HT1080 (cell line): ENCODE measurements at regions not wholly inside any gene's neighbourhood (a gene's known extent, or its start where the extent isn't known, plus 50 kb on each side); places are given as distances from the start of the nearest gene placed in this dataset.
A peak's percentile ranks its signal among the peaks of the same experiment; 100 is the strongest.
"Not testable (repeated sequence)": the region's sequence is repeated elsewhere in the genome, so short reads cannot be mapped to it uniquely, and the experiment has no call there.

ENCODE experiments used
- DNase-seq: peaks from one replicate; pipeline ENCODE4 v3.0.0-alpha.2; 2015; ENCODE audit warnings: low read depth

- no peak for DNase-seq
Observed at GRCh38 chr7:86202833-86203232, 440.9 kb upstream of the GRM3 start.

DNA sequence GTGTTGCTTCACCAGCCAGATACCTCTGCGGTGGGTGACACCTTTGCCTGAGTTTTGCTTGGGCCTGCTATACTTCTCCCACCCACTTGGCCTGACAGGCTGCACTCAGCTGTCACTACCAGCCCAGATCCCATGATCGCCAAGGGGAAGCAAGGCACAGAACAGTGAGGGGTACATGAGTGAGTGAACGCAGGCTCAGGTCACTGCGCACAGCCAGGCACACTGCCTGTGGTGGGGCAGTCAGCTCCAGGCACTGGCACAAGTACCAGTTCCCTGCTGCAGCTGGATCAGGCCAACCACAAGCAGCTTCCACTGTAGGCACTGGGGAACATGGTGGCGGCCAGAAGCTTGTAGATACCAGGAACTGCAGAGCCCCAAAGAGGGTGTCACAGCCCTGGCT is 441.9 kb upstream of the GRM3 start:
- DNase-seq = no peak

DNA sequence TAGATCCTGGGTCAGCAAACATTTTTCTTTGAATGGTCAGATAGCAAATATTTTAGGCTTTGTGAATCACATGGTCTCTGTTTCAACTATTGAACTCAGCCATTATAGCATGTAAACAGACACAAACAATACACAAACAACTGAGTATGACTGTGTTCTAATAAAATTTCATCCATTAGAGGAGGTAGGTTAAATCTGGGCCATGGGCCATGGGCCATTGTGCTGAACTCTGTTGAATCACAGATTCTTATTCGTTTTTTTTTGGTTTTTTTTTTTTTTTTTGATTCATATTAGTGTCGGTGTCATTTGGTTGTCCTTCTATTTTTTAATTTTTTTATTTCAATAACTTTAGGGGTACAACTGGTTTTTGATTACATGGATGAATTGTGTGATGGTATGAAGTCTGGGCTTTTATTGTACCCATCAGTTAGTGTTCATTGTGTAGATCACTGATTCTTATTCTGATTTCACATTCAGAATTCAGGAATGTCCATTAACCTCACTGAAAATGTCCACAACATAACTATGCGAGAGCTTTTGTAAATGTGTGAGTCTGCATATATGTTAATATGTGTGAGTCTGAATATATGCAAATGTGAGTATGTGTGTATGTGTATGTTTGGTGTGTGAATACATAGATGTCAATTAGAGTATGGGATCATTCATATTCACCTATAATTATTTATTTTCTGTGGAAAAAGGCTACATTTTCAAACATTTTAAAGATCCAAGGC is 443.7 kb upstream of the GRM3 start:
- DNase-seq = no peak

DNA sequence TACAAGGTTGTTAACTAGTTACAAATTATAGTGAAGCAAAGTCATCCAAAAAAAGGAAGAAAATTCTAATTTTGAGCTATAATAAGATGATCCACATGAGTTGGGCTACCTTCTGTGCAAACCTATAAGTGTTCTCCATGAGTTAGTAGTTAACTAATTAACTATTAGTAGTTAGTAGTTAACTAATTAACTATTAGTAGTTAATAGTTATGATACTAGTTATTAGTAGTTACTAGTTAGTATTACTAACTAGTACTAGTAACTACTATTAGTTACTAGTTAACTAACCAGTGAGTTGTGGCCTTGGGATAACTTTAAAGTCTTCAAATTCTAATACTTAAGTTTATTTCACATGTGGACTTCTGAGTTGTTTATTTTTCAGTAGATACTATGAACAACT is 453.4 kb upstream of the GRM3 start:
- no peak for DNase-seq

GRCh38 chr7:86181474-86181873 is 462.2 kb upstream of the GRM3 start:
- no peak for DNase-seq

GRCh38 chr7:86164827-86165226 is 478.9 kb upstream of the GRM3 start:
- no peak for DNase-seq

DNA sequence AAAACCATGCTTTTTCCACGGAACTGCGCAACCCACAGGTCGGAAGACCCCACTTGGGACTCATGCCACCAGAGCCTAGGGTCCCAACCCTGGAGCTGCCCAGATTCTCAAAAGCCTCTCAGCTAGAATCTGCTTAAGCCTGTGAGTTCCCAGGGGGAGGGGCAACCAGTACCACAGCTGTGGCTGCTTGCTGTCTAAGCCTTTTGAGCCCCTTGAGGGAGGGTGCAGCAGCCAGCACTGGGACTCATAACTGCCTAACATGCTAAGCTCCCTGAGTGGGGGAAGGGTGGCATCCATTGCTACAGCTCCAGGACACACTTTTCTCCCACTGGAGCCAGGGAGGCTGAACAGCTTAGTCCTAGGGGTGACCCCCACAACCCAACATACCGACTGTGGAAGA is 485.6 kb upstream of the GRM3 start:
- DNase-seq = no peak

DNA sequence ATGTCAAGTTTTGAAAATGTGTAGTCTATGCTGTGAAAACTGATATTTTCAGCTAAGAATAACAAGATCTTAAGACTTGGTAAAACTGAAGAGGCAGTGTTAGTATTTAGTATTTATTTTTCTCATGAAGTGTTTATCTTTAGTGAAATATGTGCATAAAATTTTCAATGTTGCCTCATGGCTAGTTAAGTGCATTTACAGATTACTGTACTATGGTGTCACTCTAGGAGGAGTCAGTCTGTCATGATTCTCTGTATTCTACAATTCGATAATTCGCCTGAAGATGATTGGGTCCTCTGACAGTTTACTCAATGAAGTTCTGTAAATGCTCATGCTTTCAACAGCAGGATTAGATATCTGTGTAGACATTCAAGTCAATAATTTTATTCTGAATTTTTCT is 488.1 kb upstream of the GRM3 start:
- DNase-seq = no peak

DNA sequence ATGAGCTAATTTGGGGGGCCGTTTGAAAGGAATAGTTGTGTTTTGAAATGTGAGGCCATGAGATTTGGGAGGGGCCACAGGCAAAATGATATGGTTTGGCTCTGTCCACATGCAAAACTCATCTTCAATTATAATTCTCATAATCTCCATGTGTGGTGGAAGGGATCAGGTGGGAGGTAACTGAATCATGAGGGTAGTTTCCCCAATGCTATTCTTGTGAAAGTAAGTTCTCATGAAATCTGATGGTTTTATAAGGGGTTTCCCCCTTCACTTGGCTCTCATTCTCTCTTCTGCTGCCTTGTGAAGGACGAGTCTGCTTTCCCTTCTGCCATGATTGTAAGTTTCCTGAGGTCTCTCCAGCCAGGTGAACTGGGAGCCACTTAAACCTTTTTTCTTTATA is 490.8 kb upstream of the GRM3 start:
- DNase-seq = no peak

DNA sequence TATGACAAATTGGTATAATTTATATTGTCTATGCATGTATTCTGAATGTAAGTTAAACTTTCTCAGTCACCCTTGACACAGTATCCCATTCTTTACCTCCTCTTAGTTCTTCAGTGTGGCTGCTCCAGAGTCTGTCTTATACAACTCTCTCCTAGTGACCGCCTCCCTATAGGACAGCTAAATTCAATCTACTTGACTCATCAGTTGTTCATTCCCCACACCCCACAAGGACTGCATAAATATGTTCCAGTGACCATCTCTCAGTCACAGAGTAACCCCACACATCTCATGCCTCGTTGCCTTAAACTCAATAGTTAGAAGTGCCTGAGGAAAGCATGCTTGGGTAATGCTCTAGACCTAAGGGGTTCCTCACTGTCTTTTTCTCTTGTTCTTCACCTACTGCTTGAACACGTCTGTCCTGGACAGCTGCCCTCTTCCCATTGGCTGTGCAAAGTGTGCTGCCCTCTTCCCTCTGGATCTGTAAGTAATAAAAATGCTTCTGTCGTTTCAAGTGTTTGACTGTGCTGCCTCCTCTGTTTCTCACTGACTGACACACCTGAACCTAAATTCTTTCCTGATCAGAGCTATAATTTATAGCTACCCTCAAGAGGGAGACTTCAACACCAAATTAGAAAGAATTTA is 494.6 kb upstream of the GRM3 start:
- DNase-seq = peak; percentile 42

- no peak for DNase-seq
Observed at GRCh38 chr7:86148501-86148900, 495.2 kb upstream of the GRM3 start.

GRCh38 chr7:86137343-86137742 is 506.4 kb upstream of the GRM3 start:
- DNase-seq = no peak

GRCh38 chr7:86130268-86130667 is 513.4 kb upstream of the GRM3 start:
- no peak for DNase-seq

DNA sequence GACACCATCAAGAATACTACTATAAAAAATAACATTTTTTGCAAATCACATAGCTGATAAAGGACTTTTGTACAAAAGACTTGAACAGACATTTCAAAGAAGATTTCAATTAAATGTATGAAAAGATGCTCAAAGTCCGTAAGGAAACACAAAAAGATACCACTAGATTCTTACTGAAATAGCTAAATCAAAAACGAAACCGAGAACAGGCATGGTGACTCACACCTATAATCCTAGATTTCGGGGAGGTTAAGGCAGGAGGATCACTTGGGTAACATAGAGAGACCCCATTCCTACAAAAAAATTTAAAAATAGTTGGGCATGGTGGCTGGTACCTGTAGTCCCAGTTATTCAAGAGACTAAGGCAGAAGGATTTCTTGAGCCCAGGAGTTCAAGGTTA is 520.2 kb upstream of the GRM3 start:
- DNase-seq = no peak

GRCh38 chr7:86094166-86094669 is 549.5 kb upstream of the GRM3 start:
- DNase-seq = peak; percentile 18

- no peak for DNase-seq
Observed at GRCh38 chr7:86091369-86091768, 552.3 kb upstream of the GRM3 start.

DNA sequence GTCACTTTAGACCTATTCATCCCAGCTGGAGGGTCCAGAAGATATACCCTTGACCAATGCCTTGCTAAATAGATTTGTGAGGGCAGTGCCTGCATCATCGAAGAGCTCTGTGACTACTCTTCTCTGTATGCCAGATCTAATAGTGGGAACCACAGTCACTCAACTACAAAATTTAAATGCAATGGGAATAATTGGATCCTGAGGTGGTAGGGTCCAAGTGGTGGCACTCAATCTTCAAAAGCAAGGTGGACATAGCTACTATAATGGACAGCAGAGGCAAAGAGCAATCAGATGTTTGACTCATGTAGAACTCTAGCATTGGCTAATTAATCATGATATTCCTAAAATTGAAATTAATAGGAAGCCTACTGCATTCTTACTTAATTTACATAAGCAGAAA is 554.3 kb upstream of the GRM3 start:
- no peak for DNase-seq

DNA sequence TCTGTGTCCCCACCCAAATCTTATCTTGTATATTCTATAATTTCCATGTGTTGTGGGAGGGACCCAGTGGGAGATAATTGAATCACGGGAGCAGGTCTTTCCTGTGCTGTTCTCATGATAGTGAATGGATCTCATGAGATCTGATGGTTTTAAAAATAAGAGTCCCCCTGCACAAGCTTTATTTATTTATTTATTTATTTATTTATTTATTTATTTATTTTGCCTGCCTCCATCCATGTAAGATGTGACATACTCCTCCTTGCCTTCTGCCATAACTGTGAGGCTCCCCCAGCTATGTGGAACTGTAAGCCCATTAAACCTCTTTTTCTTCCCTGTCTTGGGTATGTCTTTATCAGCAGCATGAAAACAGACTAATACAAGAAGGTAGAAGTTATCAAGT is 579.1 kb upstream of the GRM3 start:
- DNase-seq = not testable (repeated sequence)

DNA sequence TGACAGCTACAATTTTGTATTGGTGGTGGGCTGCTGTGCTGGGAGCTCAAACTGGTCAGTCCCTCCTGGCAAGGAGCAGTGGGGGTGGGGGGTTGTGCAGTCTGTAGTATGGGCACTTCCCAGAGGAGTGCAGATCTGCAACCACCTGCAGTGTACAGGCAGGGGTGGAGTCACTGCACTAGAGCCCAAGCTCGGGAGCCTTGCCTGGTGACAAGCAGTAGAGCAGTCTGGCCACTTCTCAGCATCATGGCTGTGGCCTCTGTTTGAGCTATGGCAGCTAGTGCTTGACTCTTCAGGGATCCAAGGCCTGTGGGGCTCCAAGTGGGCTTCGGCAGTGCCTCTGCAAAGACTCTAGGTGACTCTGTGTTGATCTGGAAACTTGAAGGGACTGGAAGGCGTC is 585.1 kb upstream of the GRM3 start:
- no peak for DNase-seq

DNA sequence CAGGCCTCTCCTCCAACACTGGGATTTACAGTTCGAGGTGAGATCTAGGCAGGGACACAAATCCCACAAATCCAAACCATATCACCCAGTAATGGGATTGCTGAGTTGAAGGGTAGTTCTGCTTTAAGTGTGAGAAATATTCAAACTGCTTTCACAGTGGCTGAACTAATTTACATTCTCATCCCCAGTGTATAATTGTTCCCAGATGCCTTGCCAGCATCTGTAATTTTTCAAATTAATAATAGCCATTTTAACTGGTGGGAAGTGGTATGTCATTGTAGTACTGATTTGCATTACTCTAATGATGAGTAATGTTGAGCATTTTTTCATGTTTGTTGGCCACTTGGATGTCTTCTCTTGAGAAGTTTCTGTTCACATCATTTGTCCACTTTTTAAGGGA is 592.8 kb upstream of the GRM3 start:
- DNase-seq = no peak

- no peak for DNase-seq
Observed at GRCh38 chr7:86049910-86050309, 593.8 kb upstream of the GRM3 start.

GRCh38 chr7:86045197-86045596 is 598.5 kb upstream of the GRM3 start:
- not testable (repeated sequence) for DNase-seq

DNA sequence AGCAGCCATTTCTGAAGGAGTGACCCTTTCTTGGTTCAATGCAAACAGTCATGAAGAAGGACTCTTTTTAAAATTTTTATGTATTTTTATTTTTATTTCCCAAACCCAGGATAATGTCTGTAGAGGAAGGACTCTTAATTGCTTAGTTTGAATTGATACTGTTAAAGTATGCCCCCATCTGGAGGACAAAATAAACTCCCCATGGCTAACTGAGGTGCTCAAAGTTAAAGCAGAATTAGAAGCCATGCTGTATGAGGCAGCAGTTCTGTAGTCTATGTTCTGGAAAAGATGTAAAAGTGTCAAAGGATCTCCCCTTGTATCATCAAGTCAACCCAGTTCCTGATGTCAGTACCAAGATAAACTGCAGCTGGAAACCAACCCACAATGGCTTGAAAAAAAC is 617.9 kb upstream of the GRM3 start:
- no peak for DNase-seq
